Brain microvascular endothelial cell (primary cell): ENCODE measurements at regions not wholly inside any gene's neighbourhood (a gene's known extent, or its start where the extent isn't known, plus 50 kb on each side); places are given as distances from the start of the nearest gene placed in this dataset.
"Not testable (repeated sequence)": the region's sequence is repeated elsewhere in the genome, so short reads cannot be mapped to it uniquely, and the experiment has no call there.

Source experiments
- DNase-seq: peaks from one replicate; pipeline ENCODE4 v3.0.0-alpha.2; 2020
- H3K27ac ChIP-seq: fragments of 250-450 bp; sonication (Bioruptor Pico); 2 replicates; pipeline ENCODE4 v1.5.1; 2020; ENCODE audit warnings: mild to moderate bottlenecking, moderate library complexity
- H3K27me3 ChIP-seq: fragments of 250-450 bp; sonication (Bioruptor Pico); replicated peaks from 2 replicates; pipeline ENCODE4 v1.5.1; 2020; ENCODE audit warnings: mild to moderate bottlenecking
- H3K36me3 ChIP-seq: fragments of 250-450 bp; sonication (Bioruptor Pico); replicated peaks from 2 replicates; pipeline ENCODE4 v1.5.1; 2020; ENCODE audit warnings: mild to moderate bottlenecking
- H3K4me3 ChIP-seq: 2 replicates; pipeline ENCODE4 v1.5.1; 2011; ENCODE audit warnings: low read depth, mild to moderate bottlenecking, control low read depth, low read length, moderate library complexity
- in situ Hi-C: cut with HindIII; loops from 2 replicates; pipeline ENCODE4 v1.10.0; 2017; ENCODE audit warnings: low sequenced_read_pairs, low pct_ligation_motif_present
- TF ChIP-seq, protein P1 (sequence below): IDR thresholded peaks from 2 replicates; pipeline ENCODE4 v1.5.1; 2011; ENCODE audit warnings: low read depth, mild to moderate bottlenecking, moderate library complexity, low read length, control low read depth, inconsistent platforms; ENCODE audit errors: missing control alignments

DNA sequence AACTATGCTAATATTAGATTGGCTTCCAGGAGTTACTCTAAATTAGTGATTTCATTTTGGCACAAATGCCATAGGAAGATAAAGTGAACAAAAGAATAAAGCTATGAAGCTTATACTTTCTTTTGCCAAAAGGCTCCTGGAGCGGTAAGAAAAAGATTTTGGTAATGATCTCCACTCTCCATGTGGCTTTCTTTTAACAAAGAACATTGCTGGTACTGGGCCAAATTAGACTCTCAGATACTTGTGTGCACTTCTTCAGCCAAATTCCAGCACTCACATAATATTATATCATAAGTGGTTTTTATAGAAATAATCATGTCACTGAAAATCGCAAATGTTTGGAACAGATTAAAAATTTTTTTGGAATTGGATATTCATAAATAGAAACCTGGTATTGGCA lies 142.4 kb upstream of the FGF13 start:
- H3K4me3 ChIP-seq, result no peak overlapping the region
- no peaks in the 10 kb centered on the region for H3K36me3 ChIP-seq
- no peak overlapping the region for H3K27ac ChIP-seq
- TF ChIP-seq, protein P1, sequence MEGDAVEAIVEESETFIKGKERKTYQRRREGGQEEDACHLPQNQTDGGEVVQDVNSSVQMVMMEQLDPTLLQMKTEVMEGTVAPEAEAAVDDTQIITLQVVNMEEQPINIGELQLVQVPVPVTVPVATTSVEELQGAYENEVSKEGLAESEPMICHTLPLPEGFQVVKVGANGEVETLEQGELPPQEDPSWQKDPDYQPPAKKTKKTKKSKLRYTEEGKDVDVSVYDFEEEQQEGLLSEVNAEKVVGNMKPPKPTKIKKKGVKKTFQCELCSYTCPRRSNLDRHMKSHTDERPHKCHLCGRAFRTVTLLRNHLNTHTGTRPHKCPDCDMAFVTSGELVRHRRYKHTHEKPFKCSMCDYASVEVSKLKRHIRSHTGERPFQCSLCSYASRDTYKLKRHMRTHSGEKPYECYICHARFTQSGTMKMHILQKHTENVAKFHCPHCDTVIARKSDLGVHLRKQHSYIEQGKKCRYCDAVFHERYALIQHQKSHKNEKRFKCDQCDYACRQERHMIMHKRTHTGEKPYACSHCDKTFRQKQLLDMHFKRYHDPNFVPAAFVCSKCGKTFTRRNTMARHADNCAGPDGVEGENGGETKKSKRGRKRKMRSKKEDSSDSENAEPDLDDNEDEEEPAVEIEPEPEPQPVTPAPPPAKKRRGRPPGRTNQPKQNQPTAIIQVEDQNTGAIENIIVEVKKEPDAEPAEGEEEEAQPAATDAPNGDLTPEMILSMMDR, result no peak
- in situ Hi-C loops, result no loop called here
- no peak for DNase-seq
- no peaks in the 10 kb centered on the region for H3K27me3 ChIP-seq

DNA sequence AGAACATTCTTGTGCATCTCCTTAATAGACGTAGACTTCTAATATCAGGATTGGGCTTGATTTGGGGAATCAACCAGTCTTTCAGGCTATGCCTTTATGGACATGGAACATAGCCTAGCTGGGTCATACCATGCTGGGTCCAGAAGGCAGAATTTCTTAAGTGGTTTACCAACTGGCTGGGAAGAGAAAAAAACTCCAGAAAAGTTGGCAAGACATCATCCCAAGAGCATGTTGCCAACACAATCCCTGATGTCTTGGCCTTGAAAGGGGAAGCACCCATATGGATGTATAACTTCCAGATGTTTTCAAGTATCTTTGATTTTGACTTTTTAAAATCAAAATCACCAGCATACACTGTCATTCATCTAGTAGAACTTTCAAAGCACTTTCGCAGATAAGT lies 138.0 kb upstream of the FGF13 start:
- no peak overlapping the region for H3K27ac ChIP-seq
- in situ Hi-C loops, result no loop called here
- DNase-seq, result no peak

DNA sequence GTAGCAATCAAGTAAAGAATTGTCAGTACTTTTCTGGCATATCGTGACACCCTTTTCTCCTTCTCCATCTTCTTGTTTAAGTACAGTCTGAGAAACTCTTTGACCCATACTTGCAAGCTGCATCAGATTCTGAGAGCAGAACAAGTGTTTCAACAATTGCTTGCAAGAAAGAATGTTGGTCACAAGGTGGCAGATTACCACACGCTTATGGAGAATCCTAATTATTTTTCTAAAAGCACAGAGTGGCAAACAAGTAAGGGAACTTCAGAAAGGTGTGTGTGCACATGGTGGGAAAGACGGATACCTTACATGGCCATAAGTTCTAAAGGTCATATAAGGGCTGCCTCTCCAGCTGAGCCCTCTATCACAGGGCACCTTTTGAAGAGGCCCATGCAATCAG lies 136.4 kb upstream of the FGF13 start:
- Histone ChIP-seq H3K27ac (no peak overlapping the region), H3K4me3 (no peak overlapping the region), H3K27me3 (no peaks in the 10 kb centered on the region), H3K36me3 (no peaks in the 10 kb centered on the region)
- in situ Hi-C loops, result no loop called here
- TF ChIP-seq, protein P1, result no peak
- DNase-seq, result no peak

More for the DNA sequence above, 138.0 kb upstream of the FGF13 start:
- no peaks in the 10 kb centered on the region for H3K27me3 ChIP-seq
- TF ChIP-seq, protein P1, result no peak
- no peaks in the 10 kb centered on the region for H3K36me3 ChIP-seq
- no peak overlapping the region for H3K4me3 ChIP-seq

DNA sequence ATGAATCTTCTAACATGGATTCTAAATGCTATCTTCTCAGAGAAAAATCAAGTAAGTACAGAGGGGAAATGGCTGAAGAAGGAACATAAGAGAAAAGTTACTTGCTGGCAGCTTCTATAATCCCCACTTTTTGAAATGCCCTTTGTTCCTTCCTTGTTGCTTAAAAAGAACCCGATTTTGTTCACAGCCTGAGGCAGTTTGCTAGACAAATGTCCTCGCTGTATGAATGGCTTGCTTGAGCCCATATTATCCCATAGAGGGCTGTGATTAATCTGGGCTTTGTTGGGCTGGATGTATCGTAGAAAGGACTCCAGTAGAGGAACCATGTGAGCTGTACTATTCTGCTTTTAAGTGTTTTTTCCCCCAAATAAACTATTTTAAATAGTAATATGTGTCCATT lies 134.3 kb upstream of the FGF13 start:
- no peaks in the 10 kb centered on the region for H3K27me3 ChIP-seq
- H3K4me3 ChIP-seq, result no peak overlapping the region
- TF ChIP-seq, protein P1, result no peak
- DNase-seq, result no peak
- H3K27ac ChIP-seq, result no peak overlapping the region
- in situ Hi-C loops, result no loop called here
- H3K36me3 ChIP-seq, result no peaks in the 10 kb centered on the region

DNA sequence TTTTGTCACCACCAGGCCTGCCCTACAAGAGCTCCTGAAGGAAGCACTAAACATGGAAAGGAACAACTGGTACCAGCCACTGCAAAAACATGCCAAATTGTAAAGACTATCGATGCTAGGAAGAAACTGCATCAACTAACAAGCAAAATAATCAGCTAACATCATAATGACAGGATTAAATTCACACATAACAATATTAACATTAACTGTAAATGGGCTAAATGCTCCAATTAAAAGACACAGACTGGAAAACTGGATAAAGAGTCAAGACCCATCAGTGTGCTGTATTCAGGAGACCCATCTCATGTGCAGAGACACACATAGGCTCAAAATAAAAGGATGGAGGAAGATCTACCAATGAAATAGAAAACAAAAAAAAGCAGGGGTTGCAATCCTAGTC lies 95.9 kb upstream of the FGF13 start:
- H3K36me3 ChIP-seq, in situ Hi-C loops, H3K4me3 ChIP-seq, H3K27ac ChIP-seq, DNase-seq, H3K27me3 ChIP-seq: not testable (repeated sequence)

DNA sequence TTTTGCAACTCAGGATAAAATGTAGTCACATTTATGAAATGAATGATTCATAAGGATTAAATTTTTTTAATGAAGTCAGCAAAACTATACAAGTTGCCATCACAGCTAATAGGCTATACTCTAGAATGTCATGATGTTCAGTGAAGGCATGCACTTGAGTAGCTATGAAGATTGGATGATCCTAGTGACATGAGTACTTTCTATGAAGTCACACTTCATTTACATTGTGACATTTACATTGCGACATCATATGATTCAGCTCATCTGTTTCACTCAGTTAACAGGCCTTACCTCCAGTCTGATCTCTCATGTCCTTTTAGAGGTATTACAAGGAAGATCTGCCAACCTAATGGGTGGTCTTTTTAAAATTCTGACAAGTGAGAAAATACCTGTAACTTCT lies 82.7 kb upstream of the FGF13 start:
- no peak for DNase-seq
- no peak overlapping the region for H3K4me3 ChIP-seq
- TF ChIP-seq, protein P1, result no peak
- no peaks in the 10 kb centered on the region for H3K27me3 ChIP-seq
- H3K27ac ChIP-seq, result no peak overlapping the region
- H3K36me3 ChIP-seq, result no peaks in the 10 kb centered on the region
- in situ Hi-C loops, result no loop called here

DNA sequence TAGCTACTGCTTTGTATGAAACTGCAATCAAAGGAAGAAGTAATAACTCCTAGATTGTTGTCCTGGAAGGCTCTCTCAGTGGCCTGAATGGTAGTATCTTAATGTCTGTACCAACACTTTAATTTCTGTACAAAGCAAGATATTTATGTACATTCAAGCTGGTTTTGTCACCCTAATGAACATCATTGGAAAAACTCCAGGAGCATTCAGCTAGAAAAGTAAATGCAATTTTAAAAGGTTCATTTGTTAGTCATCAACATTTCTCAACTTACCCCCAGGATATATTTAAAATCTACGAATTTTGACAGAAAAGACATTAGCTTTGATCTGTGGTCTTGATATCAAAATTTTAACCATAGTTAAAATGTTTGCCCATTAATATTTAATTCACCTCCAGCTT lies 80.0 kb upstream of the FGF13 start:
- TF ChIP-seq, protein P1, result no peak
- Histone ChIP-seq H3K36me3 (no peaks in the 10 kb centered on the region), H3K4me3 (no peak overlapping the region), H3K27me3 (no peaks in the 10 kb centered on the region), H3K27ac (no peak overlapping the region)
- in situ Hi-C loops, result no loop called here
- no peak for DNase-seq
